Astrocyte of the spinal cord (primary cell): ENCODE measurements at regions not wholly inside any gene's neighbourhood (a gene's known extent, or its start where the extent isn't known, plus 50 kb on each side); places are given as distances from the start of the nearest gene placed in this dataset.

Experiments
- DNase-seq: peaks from one replicate; pipeline ENCODE4 v3.0.0; 2011; ENCODE audit warnings: low read depth, low spot score
- H3K4me3 ChIP-seq: 2 replicates; pipeline ENCODE4 v1.5.1; 2011; ENCODE audit warnings: low read depth, mild to moderate bottlenecking, low read length, moderate library complexity
- in situ Hi-C: cut with HindIII; loops from 2 replicates; pipeline ENCODE4 v1.10.0; 2017; ENCODE audit warnings: low sequenced_read_pairs
- TF ChIP-seq, protein P1 (sequence below): IDR thresholded peaks from 2 replicates; pipeline ENCODE4 v1.5.1; 2012; ENCODE audit warnings: low read depth, mild to moderate bottlenecking, low read length, inconsistent platforms

DNA sequence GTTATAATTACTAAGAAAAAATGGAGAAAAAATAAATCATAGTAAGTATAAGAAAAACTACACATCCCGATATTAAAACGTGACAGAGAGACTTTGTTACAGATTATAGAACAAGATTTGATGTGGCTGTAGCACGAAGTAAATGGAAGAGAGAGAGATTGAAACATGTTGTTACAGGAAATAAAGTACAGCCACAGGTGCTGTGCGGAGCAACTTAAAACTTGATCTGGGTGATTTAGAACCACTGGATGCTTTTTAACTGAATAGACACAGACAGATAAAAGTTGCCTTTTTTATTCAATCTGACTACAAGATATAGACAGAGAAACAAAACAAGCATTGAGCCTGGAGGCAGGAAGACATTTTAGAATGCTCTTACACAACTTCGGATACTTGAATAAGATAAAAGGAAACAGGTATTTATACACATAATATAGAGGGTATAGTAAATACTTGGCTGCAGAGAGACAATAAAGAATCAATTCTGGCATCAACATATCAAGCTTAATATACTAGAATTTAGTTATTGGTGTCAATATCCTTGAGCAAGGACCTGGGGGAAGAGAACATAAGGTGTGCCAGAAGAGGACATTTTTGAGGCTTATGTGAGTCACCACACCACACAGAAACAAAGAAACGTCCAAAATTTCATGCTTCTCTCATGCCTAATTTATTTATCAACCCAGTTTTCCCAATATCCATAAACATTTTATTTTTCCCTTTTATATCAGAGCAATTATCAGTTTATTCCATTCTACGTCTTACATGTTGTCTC, 548.5 kb downstream of the SLITRK1 start:
- TF ChIP-seq, protein P1, sequence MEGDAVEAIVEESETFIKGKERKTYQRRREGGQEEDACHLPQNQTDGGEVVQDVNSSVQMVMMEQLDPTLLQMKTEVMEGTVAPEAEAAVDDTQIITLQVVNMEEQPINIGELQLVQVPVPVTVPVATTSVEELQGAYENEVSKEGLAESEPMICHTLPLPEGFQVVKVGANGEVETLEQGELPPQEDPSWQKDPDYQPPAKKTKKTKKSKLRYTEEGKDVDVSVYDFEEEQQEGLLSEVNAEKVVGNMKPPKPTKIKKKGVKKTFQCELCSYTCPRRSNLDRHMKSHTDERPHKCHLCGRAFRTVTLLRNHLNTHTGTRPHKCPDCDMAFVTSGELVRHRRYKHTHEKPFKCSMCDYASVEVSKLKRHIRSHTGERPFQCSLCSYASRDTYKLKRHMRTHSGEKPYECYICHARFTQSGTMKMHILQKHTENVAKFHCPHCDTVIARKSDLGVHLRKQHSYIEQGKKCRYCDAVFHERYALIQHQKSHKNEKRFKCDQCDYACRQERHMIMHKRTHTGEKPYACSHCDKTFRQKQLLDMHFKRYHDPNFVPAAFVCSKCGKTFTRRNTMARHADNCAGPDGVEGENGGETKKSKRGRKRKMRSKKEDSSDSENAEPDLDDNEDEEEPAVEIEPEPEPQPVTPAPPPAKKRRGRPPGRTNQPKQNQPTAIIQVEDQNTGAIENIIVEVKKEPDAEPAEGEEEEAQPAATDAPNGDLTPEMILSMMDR, result no peak
- in situ Hi-C loops, result no loop called here
- H3K4me3 ChIP-seq, result no peak overlapping the region
- DNase-seq, result no peak

DNA sequence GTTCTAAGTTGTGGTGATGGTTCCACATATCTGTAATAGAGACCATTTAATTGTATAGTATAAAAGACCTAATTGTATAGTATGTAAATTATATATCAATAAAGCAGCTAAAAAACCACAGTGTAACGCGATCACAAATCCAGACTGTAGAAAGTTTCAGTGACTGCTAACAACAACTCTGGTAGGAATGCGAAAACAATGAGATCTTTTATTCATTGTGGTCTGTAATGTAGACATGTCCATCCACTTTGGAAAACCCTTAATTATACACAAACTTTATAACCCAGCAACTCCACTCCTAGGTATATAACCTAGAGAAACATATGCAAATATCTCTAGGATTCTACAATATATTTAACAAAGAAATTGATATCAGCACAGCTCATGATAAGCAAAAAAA, 549.5 kb downstream of the SLITRK1 start:
- no peak for DNase-seq
- H3K4me3 ChIP-seq, result no peak overlapping the region
- in situ Hi-C loops, result no loop called here
- TF ChIP-seq, protein P1, result no peak

DNA sequence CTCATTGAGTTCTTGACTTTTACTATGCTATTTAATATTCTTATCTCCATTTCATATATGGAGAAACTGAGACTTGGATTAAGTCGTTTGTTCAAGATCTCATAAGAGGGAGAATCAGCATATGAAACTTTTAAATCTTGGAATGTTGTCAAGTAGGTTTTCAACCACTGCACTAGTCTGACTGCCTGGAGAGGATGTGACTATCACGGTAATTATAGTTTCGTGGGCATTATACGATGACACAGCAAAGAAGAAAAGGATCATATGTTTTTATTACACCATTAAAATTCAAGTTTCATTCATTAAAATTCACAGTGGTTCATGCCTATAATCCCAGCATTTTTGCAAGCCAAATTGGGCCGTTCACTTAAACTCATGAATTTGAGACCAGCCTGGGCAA, 555.2 kb downstream of the SLITRK1 start:
- in situ Hi-C loops, result no loop called here
- H3K4me3 ChIP-seq, result no peak overlapping the region
- DNase-seq, result peak; percentile 25
- TF ChIP-seq, protein P1, result no peak

DNA sequence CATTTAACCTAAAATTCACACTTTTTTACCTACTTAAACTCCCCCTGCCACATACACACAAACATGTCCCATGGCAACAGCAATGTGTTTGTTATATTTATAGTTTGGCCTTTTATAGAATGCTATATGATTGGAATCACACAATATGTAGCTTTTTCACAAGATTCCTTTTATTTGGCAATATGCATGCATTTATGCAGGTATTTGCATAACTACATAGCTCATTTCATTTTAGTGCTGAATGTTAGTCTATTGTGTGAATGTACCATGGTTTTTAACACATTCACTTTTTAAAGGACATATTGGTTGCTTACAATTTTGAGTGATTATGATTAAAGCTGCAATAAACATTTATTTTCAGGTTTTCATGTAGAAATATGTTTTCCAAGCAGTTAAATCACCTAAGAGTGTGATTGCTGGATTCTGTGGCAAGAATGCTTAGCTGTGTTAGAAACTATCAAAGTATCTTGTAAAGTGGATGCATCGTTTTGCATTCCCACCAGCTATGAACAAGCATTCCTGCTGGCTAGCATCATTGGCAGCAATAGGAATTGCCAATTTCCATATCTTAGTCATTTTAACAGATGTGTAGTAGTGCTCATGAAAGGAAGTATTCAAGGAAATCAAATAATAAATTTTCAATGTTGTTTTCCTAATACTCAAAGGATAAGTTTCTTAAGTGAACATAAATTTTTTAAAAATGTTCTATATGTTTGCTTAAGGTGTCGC, 557.0 kb downstream of the SLITRK1 start:
- DNase-seq, result peak; percentile 73
- in situ Hi-C loops, result no loop called here
- H3K4me3 ChIP-seq, result no peak overlapping the region
- TF ChIP-seq, protein P1, result no peak

DNA sequence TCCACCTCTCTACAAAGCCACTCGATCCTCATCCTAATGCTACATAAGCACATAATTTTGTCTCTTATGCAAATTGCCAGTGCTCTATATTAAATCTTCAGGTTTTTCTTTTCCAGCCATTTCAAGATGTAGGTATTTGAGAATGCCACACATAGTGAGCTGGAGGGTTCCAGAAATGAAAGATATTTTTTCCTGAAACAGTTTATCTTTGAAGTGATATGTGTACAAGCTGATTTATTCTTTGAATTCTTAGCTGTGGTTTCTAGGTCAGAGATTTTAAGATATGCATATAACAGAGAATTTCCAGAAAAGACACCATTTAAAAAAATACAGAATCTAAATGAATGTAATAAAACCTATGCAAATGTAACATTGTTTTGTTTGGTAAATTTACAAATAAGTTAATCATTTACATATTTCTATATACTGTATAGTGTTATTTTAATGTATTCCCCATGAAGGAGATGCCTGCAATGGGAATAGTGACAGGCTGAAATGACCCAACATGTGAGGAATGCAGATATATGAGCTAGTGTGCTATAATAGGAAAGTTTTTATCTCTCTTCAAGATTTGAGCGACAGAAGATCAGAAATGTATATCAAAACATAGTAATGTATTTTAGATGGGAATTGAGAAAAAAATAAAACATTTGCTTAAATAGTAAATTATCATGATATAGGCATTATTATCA, 570.2 kb downstream of the SLITRK1 start:
- TF ChIP-seq, protein P1, result no peak
- in situ Hi-C loops, result no loop called here
- DNase-seq, result peak; percentile 15
- H3K4me3 ChIP-seq, result no peak overlapping the region

DNA sequence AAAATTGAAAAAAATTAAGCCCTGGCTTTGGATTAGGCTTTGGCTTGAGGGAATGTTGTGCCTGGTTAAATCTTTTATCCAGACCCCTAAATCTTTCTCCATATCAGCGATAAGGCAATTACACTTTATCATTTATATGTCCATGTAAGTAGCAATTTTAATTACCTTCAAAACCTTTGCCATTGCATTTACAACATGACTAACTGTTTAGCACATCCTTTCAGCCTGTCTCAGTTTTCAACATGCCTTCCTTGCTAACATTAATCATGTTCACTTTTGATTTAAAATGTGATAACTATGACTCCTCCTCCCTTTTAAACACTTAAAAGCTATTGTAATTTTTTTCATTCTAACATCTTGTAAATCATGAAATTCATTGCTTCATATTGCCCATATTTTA, 583.7 kb downstream of the SLITRK1 start:
- TF ChIP-seq, protein P1, result no peak

More for the DNA sequence above, 583.7 kb downstream of the SLITRK1 start:
- DNase-seq, result no peak
- in situ Hi-C loops, result no loop called here
- no peak overlapping the region for H3K4me3 ChIP-seq
